ENCODE measurements at regions not wholly inside any gene's neighbourhood (a gene's known extent, or its start where the extent isn't known, plus 50 kb on each side); places are given as distances from the start of the nearest gene placed in this dataset.

DNA sequence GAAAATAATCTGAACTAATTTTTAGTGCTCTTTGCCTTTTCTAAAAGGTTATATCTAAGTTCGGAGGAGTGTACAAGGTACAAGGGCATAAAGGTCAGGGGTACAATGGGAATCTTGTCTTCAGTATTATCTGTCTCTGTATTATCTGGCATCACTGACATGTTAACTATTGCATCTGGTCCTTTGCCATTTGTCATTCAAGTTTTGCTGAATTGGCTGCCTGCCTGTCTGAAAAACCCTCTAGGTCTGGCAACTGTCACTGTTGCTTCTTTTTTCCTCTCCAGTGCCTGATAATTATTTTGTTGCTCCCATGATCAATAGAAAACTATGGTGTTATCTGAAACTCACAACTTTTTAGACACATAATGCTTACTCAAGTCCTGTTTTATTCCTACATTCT is 112.5 kb upstream of the STK26 start:
- intact Hi-C loops (cut with micrococcal nuclease; ENCODE audit: unreplicated experiment), result no loop called here
- ChIA-PET POLR2A (ENCODE audit: unreplicated experiment) (no interaction called here), CTCF (no interaction called here)
- no peak for DNase-seq
- no peaks in the 10 kb centered on the region for H3K9me3 ChIP-seq (ENCODE audit: insufficient read depth, low read depth)
- no peaks in the 10 kb centered on the region for H4K20me1 ChIP-seq (ENCODE audit: insufficient read depth)
- 0 out of 2 replicates have a peak, but pooled peaks cover 7% of the 10 kb centered on the region for H3K27me3 ChIP-seq (ENCODE audit: insufficient read depth, low read depth)
- no peaks in the 10 kb centered on the region for H3K9me2 ChIP-seq (ENCODE audit: insufficient read depth)
- no peak overlapping the region for H2AFZ ChIP-seq
- no peaks in the 10 kb centered on the region for H3F3A ChIP-seq (ENCODE audit: insufficient read depth, low read depth)
- no peak overlapping the region for H3K4me3 ChIP-seq
- no peaks in the 10 kb centered on the region for H3K79me2 ChIP-seq (ENCODE audit: low read depth)
- H3K4me1 ChIP-seq (replicated peaks; ENCODE audit: insufficient read depth), result no peaks in the 10 kb centered on the region
- H3K4me2 ChIP-seq, result no peak overlapping the region
- TF ChIP-seq EZH2 (IDR thresholded peaks at IDR 0.05; ENCODE audit: low read depth), result no peak
- TF ChIP-seq, protein P1, sequence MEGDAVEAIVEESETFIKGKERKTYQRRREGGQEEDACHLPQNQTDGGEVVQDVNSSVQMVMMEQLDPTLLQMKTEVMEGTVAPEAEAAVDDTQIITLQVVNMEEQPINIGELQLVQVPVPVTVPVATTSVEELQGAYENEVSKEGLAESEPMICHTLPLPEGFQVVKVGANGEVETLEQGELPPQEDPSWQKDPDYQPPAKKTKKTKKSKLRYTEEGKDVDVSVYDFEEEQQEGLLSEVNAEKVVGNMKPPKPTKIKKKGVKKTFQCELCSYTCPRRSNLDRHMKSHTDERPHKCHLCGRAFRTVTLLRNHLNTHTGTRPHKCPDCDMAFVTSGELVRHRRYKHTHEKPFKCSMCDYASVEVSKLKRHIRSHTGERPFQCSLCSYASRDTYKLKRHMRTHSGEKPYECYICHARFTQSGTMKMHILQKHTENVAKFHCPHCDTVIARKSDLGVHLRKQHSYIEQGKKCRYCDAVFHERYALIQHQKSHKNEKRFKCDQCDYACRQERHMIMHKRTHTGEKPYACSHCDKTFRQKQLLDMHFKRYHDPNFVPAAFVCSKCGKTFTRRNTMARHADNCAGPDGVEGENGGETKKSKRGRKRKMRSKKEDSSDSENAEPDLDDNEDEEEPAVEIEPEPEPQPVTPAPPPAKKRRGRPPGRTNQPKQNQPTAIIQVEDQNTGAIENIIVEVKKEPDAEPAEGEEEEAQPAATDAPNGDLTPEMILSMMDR (conservative IDR thresholded peaks at IDR 0.05), result no peak
- H3K36me3 ChIP-seq (ENCODE audit: low read depth), result no peaks in the 10 kb centered on the region
- no peak overlapping the region for H3K27ac ChIP-seq
- BruUV-seq (replicated peaks), result no TSS peak

DNA sequence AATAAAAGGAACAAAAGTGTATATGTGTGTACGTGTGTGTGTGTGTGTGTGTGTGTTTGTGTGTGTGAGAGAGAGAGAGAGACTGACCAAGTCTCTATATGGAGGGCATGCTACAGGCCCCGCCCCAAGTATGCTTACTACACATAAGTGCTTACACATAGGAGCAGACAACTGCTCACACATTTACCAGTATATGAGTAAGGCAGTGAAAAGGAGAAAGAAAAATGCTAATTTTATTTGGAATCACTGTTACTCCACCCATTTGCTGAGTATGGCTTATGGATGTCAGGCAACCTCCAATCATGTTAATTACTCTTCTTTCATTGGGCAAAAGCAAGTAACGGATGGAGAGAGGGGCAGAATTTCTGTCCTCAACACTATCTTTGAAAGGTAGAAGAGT is 107.6 kb upstream of the STK26 start:
- Histone ChIP-seq H4K20me1 (ENCODE audit: insufficient read depth) (no peaks in the 10 kb centered on the region), H3K27me3 (ENCODE audit: insufficient read depth, low read depth) (no peaks in the 10 kb centered on the region), H3K4me2 (no peak overlapping the region), H3K9me3 (ENCODE audit: insufficient read depth, low read depth) (no peaks in the 10 kb centered on the region; the same call in 1 of the 2 replicates), H3K4me1 (replicated peaks; ENCODE audit: insufficient read depth) (peaks cover 22% of the 10 kb centered on the region; the same call in 1 of the 2 replicates), H2AFZ (no peak overlapping the region), H3K36me3 (ENCODE audit: low read depth) (no peaks in the 10 kb centered on the region), H3F3A (ENCODE audit: insufficient read depth, low read depth) (peaks cover 3% of the 10 kb centered on the region; the same call in 1 of the 2 replicates), H3K9me2 (ENCODE audit: insufficient read depth) (no peaks in the 10 kb centered on the region), H3K79me2 (ENCODE audit: low read depth) (no peaks in the 10 kb centered on the region), H3K27ac (no peak overlapping the region), H3K4me3 (no peak overlapping the region)
- intact Hi-C loops (cut with micrococcal nuclease; ENCODE audit: unreplicated experiment), result no loop called here
- TF ChIP-seq EZH2 (IDR thresholded peaks at IDR 0.05; ENCODE audit: low read depth), result no peak
- TF ChIP-seq, protein P1 (conservative IDR thresholded peaks at IDR 0.05), result no peak
- CTCF ChIA-PET, result no interaction called here
- POLR2A ChIA-PET (ENCODE audit: unreplicated experiment), result no interaction called here
- no peak for DNase-seq
- BruUV-seq (replicated peaks), result no TSS peak

DNA sequence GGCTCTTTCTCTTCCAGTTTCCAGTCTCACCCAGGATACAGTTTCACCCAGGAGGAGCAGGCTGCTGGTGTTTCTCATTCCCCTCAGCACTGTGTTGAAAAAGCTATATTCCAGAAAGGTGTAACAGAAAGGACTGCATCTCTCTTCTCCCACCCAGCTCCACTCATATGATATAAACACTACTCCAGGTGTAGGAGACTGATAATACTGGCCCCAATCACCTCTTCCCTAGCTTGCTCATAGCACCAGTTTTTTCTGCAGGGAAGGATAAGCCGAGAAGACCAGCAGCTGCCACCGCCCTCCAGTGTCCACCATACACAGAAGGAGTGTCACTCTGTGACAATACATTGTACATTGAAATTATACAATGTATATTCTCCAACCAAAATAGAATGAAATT is 105.5 kb upstream of the STK26 start:
- H4K20me1 ChIP-seq (ENCODE audit: insufficient read depth), result no peaks in the 10 kb centered on the region
- no peak overlapping the region for H3K27ac ChIP-seq
- no peaks in the 10 kb centered on the region for H3K36me3 ChIP-seq (ENCODE audit: low read depth)
- no peaks in the 10 kb centered on the region; the same call in 1 of the 2 replicates for H3K9me3 ChIP-seq (ENCODE audit: insufficient read depth, low read depth)
- H3K4me3 ChIP-seq, result no peak overlapping the region
- CTCF ChIA-PET, result no interaction called here
- BruUV-seq (replicated peaks), result no TSS peak
- H3K79me2 ChIP-seq (ENCODE audit: low read depth), result no peaks in the 10 kb centered on the region
- no peak for TF ChIP-seq EZH2 (IDR thresholded peaks at IDR 0.05; ENCODE audit: low read depth)
- TF ChIP-seq, protein P1 (conservative IDR thresholded peaks at IDR 0.05), result no peak
- peaks cover 32% of the 10 kb centered on the region for H3K4me1 ChIP-seq (replicated peaks; ENCODE audit: insufficient read depth)
- POLR2A ChIA-PET (ENCODE audit: unreplicated experiment), result no interaction called here
- H3K4me2 ChIP-seq, result no peak overlapping the region
- H2AFZ ChIP-seq, result no peak overlapping the region
- no peaks in the 10 kb centered on the region for H3K27me3 ChIP-seq (ENCODE audit: insufficient read depth, low read depth)
- no peaks in the 10 kb centered on the region for H3K9me2 ChIP-seq (ENCODE audit: insufficient read depth)
- intact Hi-C loops (cut with micrococcal nuclease; ENCODE audit: unreplicated experiment), result no loop called here
- no peak for DNase-seq
- peaks cover 7% of the 10 kb centered on the region; the same call in 1 of the 2 replicates for H3F3A ChIP-seq (ENCODE audit: insufficient read depth, low read depth)

Data from PC-9 (cell line).